ENCODE measurements at regions not wholly inside any gene's neighbourhood (a gene's known extent, or its start where the extent isn't known, plus 50 kb on each side); places are given as distances from the start of the nearest gene placed in this dataset.

- DNase-seq (ENCODE audit: low read depth in 3 of 3, low spot score in 2 of 3) = no peak
Measured at GRCh38 chr14:40317690-40318089, 885.5 kb upstream of the FBXO33 start.

GRCh38 chr14:40312296-40312695, 880.1 kb upstream of the FBXO33 start:
- no peak for DNase-seq (ENCODE audit: low read depth in 3 of 3, low spot score in 2 of 3)

GRCh38 chr14:40309124-40309523, 876.9 kb upstream of the FBXO33 start:
- no peak for DNase-seq (ENCODE audit: low read depth in 3 of 3, low spot score in 2 of 3)

- no peak for DNase-seq (ENCODE audit: low read depth in 3 of 3, low spot score in 2 of 3)
Measured at GRCh38 chr14:40308240-40308639, 876.0 kb upstream of the FBXO33 start.

GRCh38 chr14:40296821-40297220, 864.6 kb upstream of the FBXO33 start:
- no peak for DNase-seq (ENCODE audit: low read depth in 3 of 3, low spot score in 2 of 3)

- DNase-seq (ENCODE audit: low read depth in 3 of 3, low spot score in 2 of 3) = no peak
Measured at GRCh38 chr14:40292664-40293063, 860.4 kb upstream of the FBXO33 start.

GRCh38 chr14:40282196-40282595, 850.0 kb upstream of the FBXO33 start:
- DNase-seq (ENCODE audit: low read depth in 3 of 3, low spot score in 2 of 3) = no peak

- DNase-seq (ENCODE audit: low read depth in 3 of 3, low spot score in 2 of 3) = no peak
Measured at GRCh38 chr14:40280652-40281051, 848.4 kb upstream of the FBXO33 start.

- no peak for DNase-seq (ENCODE audit: low read depth in 3 of 3, low spot score in 2 of 3)
Measured at GRCh38 chr14:40273417-40273816, 841.2 kb upstream of the FBXO33 start.

- DNase-seq (ENCODE audit: low read depth in 3 of 3, low spot score in 2 of 3) = no peak
Measured at GRCh38 chr14:40271480-40271879, 839.2 kb upstream of the FBXO33 start.

GRCh38 chr14:40269436-40269835, 837.2 kb upstream of the FBXO33 start:
- DNase-seq (ENCODE audit: low read depth in 3 of 3, low spot score in 2 of 3) = no peak

- DNase-seq (ENCODE audit: low read depth in 3 of 3, low spot score in 2 of 3) = no peak
Measured at GRCh38 chr14:40268236-40268635, 836.0 kb upstream of the FBXO33 start.

- DNase-seq (ENCODE audit: low read depth in 3 of 3, low spot score in 2 of 3) = no peak
Measured at GRCh38 chr14:40265096-40265495, 832.9 kb upstream of the FBXO33 start.

- DNase-seq (ENCODE audit: low read depth in 3 of 3, low spot score in 2 of 3) = no peak
Measured at GRCh38 chr14:40252817-40253447, 820.7 kb upstream of the FBXO33 start.

- no peak for DNase-seq (ENCODE audit: low read depth in 3 of 3, low spot score in 2 of 3)
Measured at GRCh38 chr14:40248671-40249070, 816.4 kb upstream of the FBXO33 start.

GRCh38 chr14:40240245-40240859, 808.1 kb upstream of the FBXO33 start:
- DNase-seq (ENCODE audit: low read depth in 3 of 3, low spot score in 2 of 3) = no peak

- no peak for DNase-seq (ENCODE audit: low read depth in 3 of 3, low spot score in 2 of 3)
Measured at GRCh38 chr14:40232302-40232701, 800.1 kb upstream of the FBXO33 start.

- no peak for DNase-seq (ENCODE audit: low read depth in 3 of 3, low spot score in 2 of 3)
Measured at GRCh38 chr14:40229676-40230075, 797.4 kb upstream of the FBXO33 start.

- no peak for DNase-seq (ENCODE audit: low read depth in 3 of 3, low spot score in 2 of 3)
Measured at GRCh38 chr14:40222996-40223395, 790.8 kb upstream of the FBXO33 start.

- no peak for DNase-seq (ENCODE audit: low read depth in 3 of 3, low spot score in 2 of 3)
Measured at GRCh38 chr14:40221428-40221827, 789.2 kb upstream of the FBXO33 start.

- DNase-seq (ENCODE audit: low read depth in 3 of 3, low spot score in 2 of 3) = no peak
Measured at GRCh38 chr14:40219032-40219431, 786.8 kb upstream of the FBXO33 start.

- DNase-seq (ENCODE audit: low read depth in 3 of 3, low spot score in 2 of 3) = no peak
Measured at GRCh38 chr14:40218282-40218941, 786.2 kb upstream of the FBXO33 start.

All from right renal cortex interstitium (tissue), 3 donors.